Endothelial cell of umbilical vein (primary cell): ENCODE measurements at regions not wholly inside any gene's neighbourhood (a gene's known extent, or its start where the extent isn't known, plus 50 kb on each side); places are given as distances from the start of the nearest gene placed in this dataset.

ENCODE experiments used
- BruUV-seq: library from RNA; stranded (reverse); fragments of 400-500 nt; replicated peaks from 2 replicates; lab custom pipeline; 2021; lab: Mats Ljungman, UMichigan
- CTCF ChIA-PET: fragments of 300-600, 350-600 bp; sonication (Branson Sonifier 250); formaldehyde crosslinking; loops from one replicate; lab custom pipeline; 2021; ENCODE audit warnings: antibody characterized with exemption, inconsistent platforms; lab: Charles Lee
- POLR2A ChIA-PET: fragments of 300-600, 350-600 bp; sonication (Branson Sonifier 250); formaldehyde crosslinking; loops from one replicate; lab custom pipeline; 2021; ENCODE audit warnings: antibody characterized with exemption, inconsistent platforms; lab: Charles Lee
- DNase-seq: peaks from one replicate; pipeline ENCODE4 v3.0.0-alpha.2; 2011; ENCODE audit warnings: low read depth, low spot score
- FAIRE-seq: peaks from 2 replicates; lab custom pipeline; 2011; peaks lifted over from hg19 to GRCh38; lab: Jason Lieb, UNC
- H2AFZ ChIP-seq: 2 replicates; pipeline ENCODE4 v1.6.0; 2012; ENCODE audit warnings: low read depth, low read length, control low read depth, inconsistent platforms
- H3K27ac ChIP-seq: 2 replicates; pipeline ENCODE4 v1.5.1; 2011; ENCODE audit warnings: low read depth, mild to moderate bottlenecking, control low read depth, low read length, moderate library complexity; ENCODE audit not compliant: insufficient read depth
- H3K27me3 ChIP-seq, 2 experiments: 2 replicates each; pipeline versions ENCODE4 v1.6.0 to v1.6.1; 2011; ENCODE audit warnings: low read length in 2 of 2, mixed read lengths in 1 of 2; ENCODE audit not compliant: control insufficient read depth in 2 of 2, insufficient read depth in 2 of 2
- H3K36me3 ChIP-seq, 2 experiments: 2 replicates in 1 of 2; 3 replicates in 1 of 2; pipeline ENCODE4 v1.5.1; 2011; ENCODE audit warnings: low read length in 2 of 2, mild to moderate bottlenecking in 1 of 2, moderate library complexity in 1 of 2; ENCODE audit not compliant: control insufficient read depth in 2 of 2, insufficient read depth in 2 of 2; ENCODE audit errors: extremely low read depth in 1 of 2
- H3K4me1 ChIP-seq: 3 replicates; pipeline ENCODE4 v1.5.1; 2011; ENCODE audit warnings: mild to moderate bottlenecking, low read length; ENCODE audit not compliant: control insufficient read depth, insufficient read depth; ENCODE audit errors: extremely low read depth
- H3K4me2 ChIP-seq: 2 replicates; pipeline ENCODE4 v1.6.1; 2011; ENCODE audit warnings: low read length, control low read depth, mixed read lengths; ENCODE audit not compliant: insufficient read depth
- H3K4me3 ChIP-seq, 3 experiments: fragments of 200-600 bp in 1 of 3; sonication (generic), shearing (Covaris generic) in 1 of 3; replicated peaks in 1 of 3; 2 replicates each; pipeline ENCODE4 v1.5.1; 2011 to 2016; ENCODE audit warnings: control low read depth in 3 of 3, low read length in 3 of 3, mild to moderate bottlenecking in 2 of 3, inconsistent platforms in 1 of 3, low read depth in 1 of 3, moderate library complexity in 1 of 3; ENCODE audit not compliant: insufficient read depth in 1 of 3
- H3K79me2 ChIP-seq: 2 replicates; pipeline ENCODE4 v1.6.0; 2012; ENCODE audit warnings: low read length, inconsistent platforms; ENCODE audit not compliant: control insufficient read depth, insufficient read depth
- H3K9ac ChIP-seq: replicated peaks from 2 replicates; pipeline ENCODE3; 2011; ENCODE audit warnings: low read length, control low read depth; ENCODE audit not compliant: insufficient read depth; ENCODE audit errors: extremely low read depth
- H3K9me1 ChIP-seq: replicated peaks from 3 replicates; pipeline ENCODE4 v1.6.0; 2011; ENCODE audit warnings: mild to moderate bottlenecking, low read length; ENCODE audit not compliant: control insufficient read depth, insufficient read depth; ENCODE audit errors: extremely low read depth
- H3K9me3 ChIP-seq: replicated peaks from 2 replicates; pipeline ENCODE4 v1.5.1; 2012; ENCODE audit warnings: low read length, inconsistent platforms; ENCODE audit not compliant: control insufficient read depth, insufficient read depth
- H4K20me1 ChIP-seq: replicated peaks from 2 replicates; pipeline ENCODE3; 2011; ENCODE audit warnings: mild to moderate bottlenecking, low read length; ENCODE audit not compliant: control insufficient read depth, insufficient read depth; ENCODE audit errors: extremely low read depth
- CTCF ChIP-seq, 2 donors: IDR thresholded peaks; 1 replicate in 1 of 2; 2 replicates in 1 of 2; pipeline ENCODE4 v1.5.1; 2011; ENCODE audit warnings: low read length in 2 of 2, mild to moderate bottlenecking in 2 of 2, moderate library complexity in 2 of 2, control low read depth in 1 of 2, inconsistent platforms in 1 of 2, low read depth in 1 of 2; ENCODE audit not compliant: insufficient read depth in 1 of 2; ENCODE audit errors: extremely low read depth in 1 of 2
- EZH2 ChIP-seq: IDR thresholded peaks from 2 replicates; pipeline ENCODE4 v1.6.1; 2012; ENCODE audit warnings: borderline replicate concordance, low read depth, mild to moderate bottlenecking, moderate library complexity, low read length, inconsistent platforms; ENCODE audit not compliant: severe bottlenecking
- FOS ChIP-seq: IDR thresholded peaks from 2 replicates; pipeline ENCODE4 v1.6.1; 2011; ENCODE audit warnings: mild to moderate bottlenecking, low read length, moderate library complexity, borderline replicate concordance; ENCODE audit not compliant: insufficient read depth
- GATA2 ChIP-seq: IDR thresholded peaks from 2 replicates; pipeline ENCODE4 v1.7.0; 2011; ENCODE audit warnings: low read depth, mild to moderate bottlenecking, moderate library complexity, mixed read lengths, low read length; ENCODE audit not compliant: insufficient read length, insufficient read depth
- JUN ChIP-seq: IDR thresholded peaks from 2 replicates; pipeline ENCODE4 v1.6.1; 2011; ENCODE audit warnings: borderline replicate concordance, low read depth; ENCODE audit not compliant: insufficient read length, insufficient read depth
- MAX ChIP-seq: IDR thresholded peaks from 2 replicates; pipeline ENCODE4 v1.6.1; 2011; ENCODE audit not compliant: insufficient read depth, insufficient read length
- MYC ChIP-seq: IDR thresholded peaks from one replicate; pipeline ENCODE4 v1.6.1; 2011; ENCODE audit warnings: mild to moderate bottlenecking, low read depth, low read length
- POLR2AphosphoS5 ChIP-seq: IDR thresholded peaks from 2 replicates; pipeline ENCODE4 v1.6.1; 2012; ENCODE audit warnings: low read depth, mild to moderate bottlenecking, control low read depth, low read length, moderate library complexity; ENCODE audit not compliant: insufficient read depth
- dilution Hi-C: fragments of 300-500 bp; cut with MboI; formaldehyde crosslinking; loops from one replicate; pipeline ENCODE4 v1.15.0; 2019; ENCODE audit warnings: low sequenced_read_pairs; ENCODE audit not compliant: extremely low pct_ligation_motif_present
- intact Hi-C: fragments of 100-400 bp; cut with micrococcal nuclease; formaldehyde crosslinking; loops from one replicate; pipeline ENCODE4 v1.10.0; 2022

GRCh38 chr20:52888096-52888495 is 84.1 kb upstream of the TSHZ2 start:
- H3K27ac ChIP-seq: no peak overlapping the region
- no peak overlapping the region for H3K9ac ChIP-seq
- intact Hi-C loops (no loop called here), dilution Hi-C loops (no loop called here)
- H4K20me1 ChIP-seq: no peaks in the 10 kb centered on the region
- no peak overlapping the region for H3K4me2 ChIP-seq
- no TSS peak for BruUV-seq
- H2AFZ ChIP-seq: no peak overlapping the region
- ChIA-PET POLR2A (no interaction called here), CTCF (no interaction called here)
- no peak for FAIRE-seq
- H3K9me1 ChIP-seq: no peaks in the 10 kb centered on the region
- H3K27me3 ChIP-seq: no peaks in the 10 kb centered on the region
- H3K4me1 ChIP-seq: no peaks in the 10 kb centered on the region
- no peak for DNase-seq
- no peak for TF ChIP-seq CTCF (IDR thresholded peaks at IDR 0.05; ENCODE audit: extremely low read depth in 1 of 2, insufficient read depth in 1 of 2, low read depth in 1 of 2, low read length in 2 of 2)
- no peak for TF ChIP-seq MAX
- no peak for TF ChIP-seq EZH2
- TF ChIP-seq GATA2: no peak
- no peak for TF ChIP-seq MYC
- no peak for TF ChIP-seq POLR2AphosphoS5
- no peak for TF ChIP-seq FOS
- no peak for TF ChIP-seq JUN
- no peak overlapping the region for H3K4me3 ChIP-seq
- H3K36me3 ChIP-seq: no peaks in the 10 kb centered on the region
- H3K9me3 ChIP-seq: no peaks in the 10 kb centered on the region
- no peaks in the 10 kb centered on the region for H3K79me2 ChIP-seq
